ENCODE measurements at regions not wholly inside any gene's neighbourhood (a gene's known extent, or its start where the extent isn't known, plus 50 kb on each side); places are given as distances from the start of the nearest gene placed in this dataset.

DNA sequence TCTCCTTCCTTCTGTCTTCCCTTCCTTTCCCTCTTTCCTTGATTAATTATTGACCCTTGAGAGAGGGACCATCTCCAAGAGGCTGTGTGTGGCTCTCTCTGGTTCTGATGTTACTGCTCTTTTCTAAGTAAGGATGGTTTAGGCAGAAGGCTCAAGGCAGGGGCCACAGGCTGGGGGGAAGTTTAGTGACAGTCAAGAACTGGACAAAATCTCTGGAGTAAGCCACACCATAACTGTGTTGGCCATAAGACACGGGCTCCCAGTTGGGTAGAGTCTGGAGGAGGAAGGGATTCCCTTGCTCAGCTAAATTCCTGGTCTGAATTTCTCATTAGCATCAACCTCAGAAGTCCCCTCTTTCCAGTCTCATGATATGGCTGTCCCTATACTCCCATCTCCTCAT, 74.7 kb downstream of the BUD13 start:
- Histone ChIP-seq H3K27ac (ENCODE audit: low read length) (no peak overlapping the region), H3K9me3 (ENCODE audit: control insufficient read depth, low read length) (no peaks in the 10 kb centered on the region), H3K4me1 (ENCODE audit: control insufficient read depth, insufficient read depth, low read length) (no peaks in the 10 kb centered on the region), H3K4me3 (ENCODE audit: low read length) (no peak overlapping the region), H3K27me3 (ENCODE audit: control insufficient read depth, insufficient read depth) (no peaks in the 10 kb centered on the region)
- DNase-seq (no peak), ATAC-seq (no peak)
- intact Hi-C loops (cut with DNase I), result no loop called here
- WGBS, result 61% methylated on average over 1 of the region's 1 CpG

DNA sequence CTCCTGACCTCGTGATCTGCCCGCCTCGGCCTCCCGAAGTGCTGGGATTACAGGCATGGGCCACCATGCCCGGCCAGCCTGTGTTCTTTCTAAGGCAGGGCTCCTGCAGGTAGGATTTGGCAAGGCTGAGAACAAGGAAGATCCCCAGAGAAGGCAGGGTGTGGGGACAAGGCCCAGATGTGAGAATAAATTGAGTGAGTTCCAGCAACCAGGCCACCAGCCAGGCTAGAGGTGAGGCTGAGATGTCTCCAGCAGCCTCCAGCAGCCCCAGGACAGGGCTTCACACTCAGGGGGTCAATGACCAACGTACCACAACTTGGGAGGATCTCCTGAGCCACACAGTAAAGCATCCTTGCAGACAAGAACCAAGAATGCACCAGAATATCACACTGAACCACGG, 75.1 kb downstream of the BUD13 start:
- no peaks in the 10 kb centered on the region for H3K27me3 ChIP-seq (ENCODE audit: control insufficient read depth, insufficient read depth)
- no peak overlapping the region for H3K4me3 ChIP-seq (ENCODE audit: low read length)
- no peak for ATAC-seq
- H3K9me3 ChIP-seq (ENCODE audit: control insufficient read depth, low read length), result no peaks in the 10 kb centered on the region
- 83% methylated on average over 7 of the region's 7 CpGs for WGBS
- H3K27ac ChIP-seq (ENCODE audit: low read length), result no peak overlapping the region
- intact Hi-C loops (cut with DNase I), result no loop called here
- no peak for DNase-seq
- no peaks in the 10 kb centered on the region for H3K4me1 ChIP-seq (ENCODE audit: control insufficient read depth, insufficient read depth, low read length)

DNA sequence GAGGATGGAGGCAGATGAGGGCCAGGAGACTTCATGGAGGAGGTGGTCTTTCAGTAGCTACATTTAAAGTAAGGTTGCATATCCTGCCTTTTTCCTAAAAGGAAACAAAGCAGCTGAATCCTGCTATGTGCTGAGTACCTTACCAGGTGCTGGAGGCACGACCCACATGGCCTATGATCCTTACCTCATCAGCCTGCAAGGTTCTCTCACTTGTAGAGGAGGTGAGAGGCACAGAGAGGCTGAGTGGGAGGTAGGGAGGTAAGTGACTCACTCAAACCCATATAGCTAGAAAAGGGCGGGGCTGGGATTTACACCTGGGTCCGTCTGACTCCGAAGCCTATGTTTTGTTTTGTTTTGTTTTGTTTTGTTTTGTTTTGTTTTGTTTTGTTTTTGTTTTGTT, 75.8 kb downstream of the BUD13 start:
- Histone ChIP-seq H3K9me3 (ENCODE audit: control insufficient read depth, low read length) (no peaks in the 10 kb centered on the region), H3K27ac (ENCODE audit: low read length) (no peak overlapping the region), H3K4me3 (ENCODE audit: low read length) (no peak overlapping the region), H3K4me1 (ENCODE audit: control insufficient read depth, insufficient read depth, low read length) (no peaks in the 10 kb centered on the region), H3K27me3 (ENCODE audit: control insufficient read depth, insufficient read depth) (no peaks in the 10 kb centered on the region)
- 84% methylated on average over 4 of the region's 4 CpGs for WGBS
- intact Hi-C loops (cut with DNase I), result no loop called here
- no peak for DNase-seq
- no peak for ATAC-seq

DNA sequence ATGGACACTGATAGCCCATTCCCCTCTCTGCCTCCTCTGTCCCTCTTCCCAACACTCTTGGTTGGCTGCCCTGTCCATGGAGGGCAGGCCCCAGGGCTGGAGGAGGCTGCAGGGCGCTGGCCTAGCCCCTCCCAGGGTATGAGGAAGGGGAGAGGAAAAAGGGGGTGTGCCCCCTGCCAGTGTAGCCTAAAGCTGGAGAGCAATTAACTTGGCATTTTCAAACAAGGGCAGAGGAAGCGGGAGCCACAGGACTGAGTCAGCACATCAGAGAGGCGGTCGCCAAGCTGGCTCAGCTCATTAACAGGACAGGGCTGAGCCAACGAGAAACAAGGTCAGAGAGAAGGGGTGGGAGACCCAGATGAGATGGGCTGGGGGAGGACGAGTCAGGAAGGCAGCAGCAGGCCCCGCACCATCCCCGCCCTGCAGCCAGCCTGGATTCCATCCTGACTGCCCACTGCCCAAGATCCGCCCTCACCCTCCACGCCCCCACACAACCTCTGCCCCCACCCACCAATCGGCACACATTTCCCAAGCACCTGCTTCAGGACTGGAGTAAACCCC, 76.3 kb downstream of the BUD13 start:
- 39% methylated on average over 11 of the region's 11 CpGs for WGBS
- Histone ChIP-seq H3K9me3 (ENCODE audit: control insufficient read depth, low read length) (no peaks in the 10 kb centered on the region), H3K4me1 (ENCODE audit: control insufficient read depth, insufficient read depth, low read length) (no peaks in the 10 kb centered on the region), H3K27me3 (ENCODE audit: control insufficient read depth, insufficient read depth) (no peaks in the 10 kb centered on the region), H3K4me3 (ENCODE audit: low read length) (no peak overlapping the region), H3K27ac (ENCODE audit: low read length) (no peak overlapping the region)
- DNase-seq (no peak), ATAC-seq (no peak)
- intact Hi-C loops (cut with DNase I), result no loop called here

DNA sequence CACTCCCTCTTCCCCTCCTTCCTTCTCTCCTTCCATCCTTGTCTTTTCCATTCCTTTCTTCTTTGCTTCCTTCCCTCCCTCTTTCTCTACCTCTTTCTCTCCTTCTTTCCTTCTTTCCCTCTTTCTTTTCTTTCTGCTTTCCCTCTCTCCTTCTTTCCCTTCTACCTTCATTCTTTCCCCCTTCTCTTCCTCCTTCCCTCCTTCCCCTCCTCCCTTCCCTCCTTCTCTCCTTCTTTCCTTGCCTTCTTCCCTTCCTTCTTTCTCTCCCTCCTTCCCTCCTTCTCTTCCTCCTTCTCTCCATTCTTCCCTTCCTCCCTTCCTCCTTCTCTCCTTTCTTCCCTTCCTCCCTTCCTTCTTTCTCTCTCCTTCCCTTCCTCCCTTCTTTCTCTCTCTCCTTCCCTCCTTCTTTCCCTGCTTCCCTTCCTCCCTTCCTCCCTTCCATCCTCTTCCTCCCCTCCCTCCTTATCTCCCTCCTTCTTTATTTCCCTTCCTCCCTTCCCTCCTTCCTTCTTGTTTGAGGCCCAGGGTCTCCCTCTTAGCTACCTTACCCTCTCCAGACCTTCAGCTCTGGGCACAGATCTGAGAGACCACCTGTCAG, 77.0 kb downstream of the BUD13 start:
- intact Hi-C loops (cut with DNase I), result no loop called here
- no peaks in the 10 kb centered on the region for H3K27me3 ChIP-seq (ENCODE audit: control insufficient read depth, insufficient read depth)
- no peak overlapping the region for H3K4me3 ChIP-seq (ENCODE audit: low read length)
- H3K9me3 ChIP-seq (ENCODE audit: control insufficient read depth, low read length), result no peaks in the 10 kb centered on the region
- ATAC-seq, result no peak
- H3K27ac ChIP-seq (ENCODE audit: low read length), result no peak overlapping the region
- no peaks in the 10 kb centered on the region for H3K4me1 ChIP-seq (ENCODE audit: control insufficient read depth, insufficient read depth, low read length)
- no peak for DNase-seq

DNA sequence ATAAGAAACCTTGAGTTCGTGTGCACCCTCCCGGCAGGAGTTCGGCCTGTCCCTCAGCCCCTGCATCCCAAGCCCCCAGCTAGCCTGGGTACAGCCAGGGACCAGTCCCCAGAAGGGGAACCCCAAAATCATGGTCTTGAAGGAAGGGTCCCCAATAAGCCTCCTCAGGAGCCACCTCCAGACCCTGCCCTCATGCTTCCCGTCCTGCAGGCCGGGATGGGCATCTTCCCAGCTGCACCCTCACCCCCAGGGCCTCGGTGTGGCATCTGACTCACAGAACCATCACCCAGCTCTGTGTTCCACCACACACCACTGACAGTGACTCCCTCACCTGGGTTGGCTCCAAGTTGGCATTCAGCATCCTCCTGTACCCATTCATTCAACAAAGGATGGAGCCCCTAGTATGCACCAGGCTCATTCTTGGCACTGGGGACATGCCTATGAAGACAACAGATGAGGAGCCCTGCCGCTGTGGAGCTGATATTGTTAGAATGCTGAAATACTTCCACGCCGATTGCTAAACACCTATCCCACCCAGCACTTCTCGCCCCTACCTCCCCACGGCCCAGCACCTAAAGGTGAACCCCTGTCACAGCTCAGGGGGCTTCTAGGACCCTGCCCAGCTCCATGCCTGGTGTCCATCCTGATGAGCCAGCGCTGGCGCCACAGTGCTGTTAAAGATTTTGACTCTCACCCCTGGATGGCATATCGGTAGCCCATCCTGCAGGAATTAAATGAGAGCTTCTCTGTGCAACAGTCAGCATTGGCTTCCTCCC, 77.8 kb downstream of the BUD13 start:
- Histone ChIP-seq H3K4me3 (ENCODE audit: low read length) (no peak overlapping the region), H3K27me3 (ENCODE audit: control insufficient read depth, insufficient read depth) (no peaks in the 10 kb centered on the region), H3K27ac (ENCODE audit: low read length) (no peak overlapping the region), H3K9me3 (ENCODE audit: control insufficient read depth, low read length) (no peaks in the 10 kb centered on the region), H3K4me1 (ENCODE audit: control insufficient read depth, insufficient read depth, low read length) (no peaks in the 10 kb centered on the region)
- DNase-seq (no peak), ATAC-seq (no peak)
- intact Hi-C loops (cut with DNase I), result loop anchor here in 1 of 4 donors (5.0 kb wide), 1 partner anchor 243 kb away; no protein-coding TSS in a partner anchor
- WGBS, result 88% methylated on average over 14 of the region's 14 CpGs

DNA sequence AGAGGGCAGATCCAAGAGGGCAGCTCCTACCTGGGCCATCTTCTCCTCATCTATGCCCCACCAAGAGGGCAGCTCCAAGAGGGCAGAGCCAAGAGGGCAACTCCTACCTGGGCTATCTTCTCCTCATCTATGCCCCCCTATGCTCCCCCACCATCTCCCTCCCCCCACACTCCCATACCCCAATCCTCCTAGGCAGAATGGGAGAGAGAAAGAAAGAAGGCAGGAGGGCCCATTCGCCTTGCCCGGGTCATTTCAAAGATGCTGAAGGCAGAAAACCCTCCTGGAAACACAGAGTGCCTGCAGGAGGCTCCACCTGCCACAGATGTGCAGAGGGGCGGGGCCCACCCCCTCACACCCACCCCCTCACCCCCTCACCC, 78.5 kb downstream of the BUD13 start:
- no peak for ATAC-seq
- WGBS, result 80% methylated on average over 3 of the region's 3 CpGs
- Histone ChIP-seq H3K9me3 (ENCODE audit: control insufficient read depth, low read length) (no peaks in the 10 kb centered on the region), H3K4me1 (ENCODE audit: control insufficient read depth, insufficient read depth, low read length) (no peaks in the 10 kb centered on the region), H3K27ac (ENCODE audit: low read length) (no peak overlapping the region), H3K4me3 (ENCODE audit: low read length) (no peak overlapping the region), H3K27me3 (ENCODE audit: control insufficient read depth, insufficient read depth) (no peaks in the 10 kb centered on the region)
- DNase-seq, result no peak
- intact Hi-C loops (cut with DNase I), result loop anchor here in 1 of 4 donors (5.0 kb wide), 1 partner anchor 242 kb away; no protein-coding TSS in a partner anchor

DNA sequence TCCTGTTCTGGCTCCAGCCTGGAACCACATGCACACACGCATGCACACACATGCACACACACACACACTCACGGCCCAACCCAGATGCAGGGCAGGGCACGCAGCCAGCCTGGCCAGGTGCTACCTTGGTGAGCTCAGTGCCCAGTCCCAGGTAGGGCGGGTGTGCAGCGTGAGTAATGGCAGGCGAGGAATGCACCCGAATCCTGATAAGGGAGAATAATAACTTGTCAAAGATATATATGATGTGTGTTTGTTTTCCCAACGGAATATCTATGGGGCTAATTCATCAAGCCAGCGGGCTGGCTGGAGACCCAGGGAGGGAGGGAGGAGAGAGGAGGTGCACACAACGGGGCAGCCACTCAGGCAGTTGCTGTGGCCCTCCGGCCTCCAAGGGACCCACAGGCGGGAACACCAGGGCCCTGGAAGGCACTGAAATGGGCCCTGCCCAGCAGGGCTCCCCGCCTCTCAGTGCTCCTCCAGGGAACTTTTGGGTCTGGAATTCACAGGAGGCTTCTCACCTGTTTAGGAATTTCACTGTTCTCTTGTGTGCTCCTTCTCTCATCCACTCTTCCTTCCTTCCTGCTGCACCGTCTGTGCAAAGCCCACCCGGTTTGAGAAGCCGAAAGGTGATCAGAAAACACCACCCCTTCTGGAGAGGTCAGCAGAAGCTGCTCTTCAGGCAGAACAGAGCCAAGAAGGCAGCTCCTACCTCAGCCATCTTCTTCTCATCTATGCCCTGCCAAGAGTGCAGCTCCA, 79.0 kb downstream of the BUD13 start:
- no peaks in the 10 kb centered on the region for H3K9me3 ChIP-seq (ENCODE audit: control insufficient read depth, low read length)
- WGBS, result 68% methylated on average over 16 of the region's 16 CpGs
- no peak overlapping the region for H3K27ac ChIP-seq (ENCODE audit: low read length)
- intact Hi-C loops (cut with DNase I), result loop anchor here in 1 of 4 donors (5.0 kb wide), 1 partner anchor 241 kb away; no protein-coding TSS in a partner anchor
- H3K4me1 ChIP-seq (ENCODE audit: control insufficient read depth, insufficient read depth, low read length), result no peaks in the 10 kb centered on the region
- no peak for DNase-seq
- no peaks in the 10 kb centered on the region for H3K27me3 ChIP-seq (ENCODE audit: control insufficient read depth, insufficient read depth)
- ATAC-seq, result no peak
- H3K4me3 ChIP-seq (ENCODE audit: low read length), result no peak overlapping the region

DNA sequence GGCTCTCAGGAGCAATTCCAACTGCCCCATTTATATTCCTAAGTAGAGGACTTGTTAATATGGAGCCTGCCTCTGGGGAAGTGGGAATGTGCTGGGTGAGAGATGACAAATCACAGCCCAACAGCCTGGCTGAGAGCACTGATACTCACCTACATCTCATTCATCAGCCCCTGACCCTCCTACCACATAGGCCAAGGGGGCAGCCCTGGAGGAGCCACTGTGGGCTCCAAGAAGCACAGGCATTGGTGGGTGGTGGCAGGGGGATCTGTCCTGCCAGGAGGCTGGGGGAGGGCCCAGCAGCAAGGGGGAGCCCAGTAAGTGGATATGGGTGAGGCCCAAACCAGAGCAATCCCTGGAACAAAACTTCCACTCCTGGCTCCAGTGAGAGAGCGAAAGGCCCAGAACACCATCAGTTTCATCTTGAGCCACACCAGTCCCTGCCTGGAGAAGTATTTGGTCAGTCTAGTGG, 79.7 kb downstream of the BUD13 start:
- DNase-seq (no peak), ATAC-seq (no peak)
- Histone ChIP-seq H3K27me3 (ENCODE audit: control insufficient read depth, insufficient read depth) (no peaks in the 10 kb centered on the region), H3K27ac (ENCODE audit: low read length) (no peak overlapping the region), H3K4me3 (ENCODE audit: low read length) (no peak overlapping the region), H3K9me3 (ENCODE audit: control insufficient read depth, low read length) (no peaks in the 10 kb centered on the region), H3K4me1 (ENCODE audit: control insufficient read depth, insufficient read depth, low read length) (no peaks in the 10 kb centered on the region)
- 97% methylated on average over 1 of the region's 1 CpG for WGBS
- intact Hi-C loops (cut with DNase I), result loop anchor here in 1 of 4 donors (5.0 kb wide), 1 partner anchor 241 kb away; no protein-coding TSS in a partner anchor

DNA sequence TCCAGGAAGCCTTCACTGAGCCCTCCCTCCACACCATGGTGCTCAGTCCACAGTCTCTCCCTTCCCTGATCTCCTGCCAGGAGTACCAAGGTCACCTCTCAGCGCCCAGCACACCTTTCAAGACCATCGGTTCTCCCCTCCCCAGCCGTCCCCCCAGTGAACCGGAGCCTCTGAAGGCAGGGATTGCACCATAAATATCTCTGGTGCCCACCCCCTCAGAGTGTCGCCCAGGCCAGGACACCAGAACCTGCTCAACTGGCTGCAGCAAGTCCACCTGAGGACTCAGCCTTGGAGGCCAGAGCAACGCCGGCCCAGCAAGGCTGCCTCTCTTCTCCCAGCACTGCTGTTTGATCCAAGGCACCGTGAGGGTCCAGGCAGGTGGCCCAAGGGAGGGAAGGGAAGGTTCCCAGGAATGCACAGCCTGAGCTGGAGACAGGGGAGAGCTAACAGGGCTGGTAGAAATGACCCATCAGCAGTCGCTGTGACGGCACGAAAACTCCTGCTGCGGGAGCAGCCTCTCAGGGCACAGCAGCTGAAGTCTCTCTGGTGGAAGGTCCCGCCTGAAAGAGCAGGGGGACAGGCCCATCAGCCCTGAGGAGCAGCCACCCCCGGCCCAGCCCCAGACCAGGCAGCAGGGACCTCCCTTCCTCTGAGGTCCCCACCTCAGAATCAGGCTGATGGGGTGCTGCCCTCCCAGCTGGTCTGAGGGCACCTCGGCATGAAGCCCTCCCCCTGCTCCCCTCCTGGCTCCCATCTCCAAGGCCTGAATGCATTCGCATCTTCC, 80.3 kb downstream of the BUD13 start:
- Histone ChIP-seq H3K4me3 (ENCODE audit: low read length) (no peak overlapping the region), H3K27me3 (ENCODE audit: control insufficient read depth, insufficient read depth) (no peaks in the 10 kb centered on the region), H3K4me1 (ENCODE audit: control insufficient read depth, insufficient read depth, low read length) (no peaks in the 10 kb centered on the region), H3K9me3 (ENCODE audit: control insufficient read depth, low read length) (no peaks in the 10 kb centered on the region), H3K27ac (ENCODE audit: low read length) (no peak overlapping the region)
- intact Hi-C loops (cut with DNase I), result loop anchor here in 1 of 4 donors (5.0 kb wide), 1 partner anchor 240 kb away; no protein-coding TSS in a partner anchor
- ATAC-seq (no peak), DNase-seq (no peak)
- WGBS, result 72% methylated on average over 16 of the region's 16 CpGs

Data from right cardiac atrium (tissue), 5 donors.